Neural cell (in vitro differentiated cells): ENCODE measurements at regions not wholly inside any gene's neighbourhood (a gene's known extent, or its start where the extent isn't known, plus 50 kb on each side); places are given as distances from the start of the nearest gene placed in this dataset.

ENCODE experiments used
- H2AFZ ChIP-seq: fragments of 200-600, 300-800 bp; sonication (generic), shearing (Covaris generic); 2 replicates; pipeline ENCODE4 v1.6.0; 2014; ENCODE audit warnings: low read depth, mild to moderate bottlenecking, antibody characterized with exemption, low read length, moderate library complexity
- H3F3A ChIP-seq: fragments of 200-600 bp; shearing (Covaris generic); 2 replicates; pipeline ENCODE4 v1.6.1; 2016; ENCODE audit warnings: mild to moderate bottlenecking, moderate library complexity, mixed read lengths, antibody characterized with exemption, low read length; ENCODE audit not compliant: insufficient read depth, poor library complexity, severe bottlenecking
- H3K27ac ChIP-seq: fragments of 200-600, 300-800 bp; sonication (generic), shearing (Covaris generic); 2 replicates; pipeline ENCODE4 v1.5.1; 2014; ENCODE audit warnings: mild to moderate bottlenecking, low read length, moderate library complexity
- H3K27me3 ChIP-seq: fragments of 300-800, 200-600 bp; sonication (generic), shearing (Covaris generic); 2 replicates; pipeline ENCODE4 v1.6.0; 2014; ENCODE audit warnings: mild to moderate bottlenecking, low read depth, low read length, moderate library complexity; ENCODE audit not compliant: insufficient read depth
- H3K36me3 ChIP-seq: fragments of 300-800, 200-600 bp; sonication (generic), shearing (Covaris generic); 2 replicates; pipeline ENCODE4 v1.5.1; 2014; ENCODE audit warnings: mild to moderate bottlenecking, antibody characterized with exemption, low read length, moderate library complexity; ENCODE audit not compliant: insufficient read depth
- H3K4me2 ChIP-seq: fragments of 300-800, 200-600 bp; sonication (generic), shearing (Covaris generic); 2 replicates; pipeline ENCODE4 v1.6.0; 2014; ENCODE audit warnings: mild to moderate bottlenecking, low read length
- H3K4me3 ChIP-seq: fragments of 300-800, 200-600 bp; sonication (generic), shearing (Covaris generic); 2 replicates; pipeline ENCODE4 v1.5.1; 2014; ENCODE audit warnings: mild to moderate bottlenecking, low read length, moderate library complexity
- H3K79me2 ChIP-seq: fragments of 200-600 bp; shearing (Covaris generic); replicated peaks from 2 replicates; pipeline ENCODE4 v1.6.0; 2014; ENCODE audit warnings: mild to moderate bottlenecking, low read length, moderate library complexity; ENCODE audit not compliant: insufficient read depth
- H3K9ac ChIP-seq: fragments of 300-800, 200-600 bp; sonication (generic), shearing (Covaris generic); 2 replicates; pipeline ENCODE4 v1.6.1; 2016; ENCODE audit warnings: mild to moderate bottlenecking, low read length, mixed read lengths
- H3K9me2 ChIP-seq: fragments of 200-600 bp; shearing (Covaris generic); 2 replicates; pipeline ENCODE4 v1.6.1; 2016; ENCODE audit warnings: mild to moderate bottlenecking, low read length, mixed read lengths; ENCODE audit not compliant: insufficient read depth
- H3K9me3 ChIP-seq: fragments of 200-600, 300-800 bp; sonication (generic), shearing (Covaris generic); 2 replicates; pipeline ENCODE4 v1.6.1; 2016; ENCODE audit warnings: mild to moderate bottlenecking, mixed run types, low read length, moderate library complexity, mixed read lengths
- H4K20me1 ChIP-seq: fragments of 200-600 bp; shearing (Covaris generic); 2 replicates; pipeline ENCODE4 v1.6.1; 2016; ENCODE audit warnings: mild to moderate bottlenecking, mixed run types; ENCODE audit not compliant: insufficient read depth
- EP300 ChIP-seq: fragments of 450-650 bp; conservative IDR thresholded peaks from 2 replicates; pipeline ENCODE4 v1.6.1; 2014; ENCODE audit warnings: antibody characterized with exemption, mild to moderate bottlenecking, moderate library complexity; ENCODE audit not compliant: poor library complexity, severe bottlenecking
- EZH2 ChIP-seq: fragments of 200-600, 300-800 bp; shearing (Covaris generic), sonication (generic); IDR thresholded peaks from 2 replicates; pipeline ENCODE4 v1.6.1; 2014; ENCODE audit warnings: antibody characterized with exemption, low read length, borderline replicate concordance, mild to moderate bottlenecking; ENCODE audit not compliant: insufficient read depth, poor library complexity, severe bottlenecking
- MXI1 ChIP-seq: fragments of 450-650 bp; conservative IDR thresholded peaks from 2 replicates; pipeline ENCODE4 v1.6.1; 2014; ENCODE audit warnings: antibody characterized with exemption, mild to moderate bottlenecking; ENCODE audit not compliant: poor library complexity, severe bottlenecking
- POLR2AphosphoS5 ChIP-seq: IDR thresholded peaks from 2 replicates; pipeline ENCODE4 v1.6.1; 2012
- RAD21 ChIP-seq: fragments of 450-650 bp; conservative IDR thresholded peaks from 2 replicates; pipeline ENCODE4 v1.6.1; 2014; ENCODE audit warnings: antibody characterized with exemption, mild to moderate bottlenecking, moderate library complexity
- SMC3 ChIP-seq: fragments of 450-650 bp; conservative IDR thresholded peaks from 2 replicates; pipeline ENCODE4 v1.6.1; 2014; ENCODE audit warnings: antibody characterized with exemption, mild to moderate bottlenecking, moderate library complexity; ENCODE audit not compliant: poor library complexity
- TAF1 ChIP-seq: IDR thresholded peaks from 2 replicates; pipeline ENCODE4 v1.6.1; 2012; ENCODE audit warnings: low read depth
- TF ChIP-seq, protein P1 (sequence below): fragments of 450-650 bp; IDR thresholded peaks from 2 replicates; pipeline ENCODE4 v1.5.1; 2014; ENCODE audit warnings: antibody characterized with exemption, mild to moderate bottlenecking, moderate library complexity; ENCODE audit not compliant: poor library complexity, severe bottlenecking
- TF ChIP-seq, protein P2 (sequence below): IDR thresholded peaks from 2 replicates; pipeline ENCODE4 v1.6.1; 2012; ENCODE audit warnings: borderline replicate concordance

- no peaks in the 10 kb centered on the region for H3K27me3 ChIP-seq
- H3K4me3 ChIP-seq = no peak overlapping the region
- TF ChIP-seq MXI1 (no peak), TAF1 (no peak), EZH2 (no peak), POLR2AphosphoS5 (no peak), SMC3 (no peak), RAD21 (no peak), EP300 (no peak)
- TF ChIP-seq, protein P1, sequence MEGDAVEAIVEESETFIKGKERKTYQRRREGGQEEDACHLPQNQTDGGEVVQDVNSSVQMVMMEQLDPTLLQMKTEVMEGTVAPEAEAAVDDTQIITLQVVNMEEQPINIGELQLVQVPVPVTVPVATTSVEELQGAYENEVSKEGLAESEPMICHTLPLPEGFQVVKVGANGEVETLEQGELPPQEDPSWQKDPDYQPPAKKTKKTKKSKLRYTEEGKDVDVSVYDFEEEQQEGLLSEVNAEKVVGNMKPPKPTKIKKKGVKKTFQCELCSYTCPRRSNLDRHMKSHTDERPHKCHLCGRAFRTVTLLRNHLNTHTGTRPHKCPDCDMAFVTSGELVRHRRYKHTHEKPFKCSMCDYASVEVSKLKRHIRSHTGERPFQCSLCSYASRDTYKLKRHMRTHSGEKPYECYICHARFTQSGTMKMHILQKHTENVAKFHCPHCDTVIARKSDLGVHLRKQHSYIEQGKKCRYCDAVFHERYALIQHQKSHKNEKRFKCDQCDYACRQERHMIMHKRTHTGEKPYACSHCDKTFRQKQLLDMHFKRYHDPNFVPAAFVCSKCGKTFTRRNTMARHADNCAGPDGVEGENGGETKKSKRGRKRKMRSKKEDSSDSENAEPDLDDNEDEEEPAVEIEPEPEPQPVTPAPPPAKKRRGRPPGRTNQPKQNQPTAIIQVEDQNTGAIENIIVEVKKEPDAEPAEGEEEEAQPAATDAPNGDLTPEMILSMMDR = no peak
- TF ChIP-seq, protein P2, sequence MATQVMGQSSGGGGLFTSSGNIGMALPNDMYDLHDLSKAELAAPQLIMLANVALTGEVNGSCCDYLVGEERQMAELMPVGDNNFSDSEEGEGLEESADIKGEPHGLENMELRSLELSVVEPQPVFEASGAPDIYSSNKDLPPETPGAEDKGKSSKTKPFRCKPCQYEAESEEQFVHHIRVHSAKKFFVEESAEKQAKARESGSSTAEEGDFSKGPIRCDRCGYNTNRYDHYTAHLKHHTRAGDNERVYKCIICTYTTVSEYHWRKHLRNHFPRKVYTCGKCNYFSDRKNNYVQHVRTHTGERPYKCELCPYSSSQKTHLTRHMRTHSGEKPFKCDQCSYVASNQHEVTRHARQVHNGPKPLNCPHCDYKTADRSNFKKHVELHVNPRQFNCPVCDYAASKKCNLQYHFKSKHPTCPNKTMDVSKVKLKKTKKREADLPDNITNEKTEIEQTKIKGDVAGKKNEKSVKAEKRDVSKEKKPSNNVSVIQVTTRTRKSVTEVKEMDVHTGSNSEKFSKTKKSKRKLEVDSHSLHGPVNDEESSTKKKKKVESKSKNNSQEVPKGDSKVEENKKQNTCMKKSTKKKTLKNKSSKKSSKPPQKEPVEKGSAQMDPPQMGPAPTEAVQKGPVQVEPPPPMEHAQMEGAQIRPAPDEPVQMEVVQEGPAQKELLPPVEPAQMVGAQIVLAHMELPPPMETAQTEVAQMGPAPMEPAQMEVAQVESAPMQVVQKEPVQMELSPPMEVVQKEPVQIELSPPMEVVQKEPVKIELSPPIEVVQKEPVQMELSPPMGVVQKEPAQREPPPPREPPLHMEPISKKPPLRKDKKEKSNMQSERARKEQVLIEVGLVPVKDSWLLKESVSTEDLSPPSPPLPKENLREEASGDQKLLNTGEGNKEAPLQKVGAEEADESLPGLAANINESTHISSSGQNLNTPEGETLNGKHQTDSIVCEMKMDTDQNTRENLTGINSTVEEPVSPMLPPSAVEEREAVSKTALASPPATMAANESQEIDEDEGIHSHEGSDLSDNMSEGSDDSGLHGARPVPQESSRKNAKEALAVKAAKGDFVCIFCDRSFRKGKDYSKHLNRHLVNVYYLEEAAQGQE = no peak
- no peak overlapping the region for H3K27ac ChIP-seq
- no peak overlapping the region for H2AFZ ChIP-seq
- H4K20me1 ChIP-seq = no peaks in the 10 kb centered on the region
- H3F3A ChIP-seq = no peaks in the 10 kb centered on the region
- no peaks in the 10 kb centered on the region for H3K36me3 ChIP-seq
- H3K4me2 ChIP-seq = no peak overlapping the region
- peaks cover 3% of the 10 kb centered on the region for H3K9me3 ChIP-seq
- H3K79me2 ChIP-seq = no peaks in the 10 kb centered on the region
- no peak overlapping the region for H3K9ac ChIP-seq
- H3K9me2 ChIP-seq = no peaks in the 10 kb centered on the region
These were observed 608.2 kb downstream of the TBC1D22A start for GRCh38 chr22:47370448-47371262.

- H3K9ac ChIP-seq = no peak overlapping the region
- H3K79me2 ChIP-seq = no peaks in the 10 kb centered on the region
- no peaks in the 10 kb centered on the region for H4K20me1 ChIP-seq
- no peaks in the 10 kb centered on the region for H3K27me3 ChIP-seq
- no peak overlapping the region for H3K4me3 ChIP-seq
- H3K4me2 ChIP-seq = no peak overlapping the region
- H3K27ac ChIP-seq = no peak overlapping the region
- no peak overlapping the region for H2AFZ ChIP-seq
- H3K36me3 ChIP-seq = no peaks in the 10 kb centered on the region
- H3K9me3 ChIP-seq = peaks cover 3% of the 10 kb centered on the region
- H3F3A ChIP-seq = no peaks in the 10 kb centered on the region
- no peaks in the 10 kb centered on the region for H3K9me2 ChIP-seq
- TF ChIP-seq MXI1 (no peak), TAF1 (no peak), EZH2 (no peak), RAD21 (no peak), EP300 (no peak), POLR2AphosphoS5 (no peak), SMC3 (no peak)
- TF ChIP-seq, protein P1 = no peak
- TF ChIP-seq, protein P2 = no peak
These were observed 607.1 kb downstream of the TBC1D22A start for GRCh38 chr22:47369431-47370015.
